HG02943 (cell line): ENCODE measurements at regions not wholly inside any gene's neighbourhood (a gene's known extent, or its start where the extent isn't known, plus 50 kb on each side); places are given as distances from the start of the nearest gene placed in this dataset.

ENCODE experiments used
- ATAC-seq: cut with Tn5 transposase; IDR thresholded peaks from one replicate; pipeline ENCODE4 v1.9.1; 2021; ENCODE audit warnings: mild to moderate bottlenecking, low read depth, moderate library complexity; ENCODE audit not compliant: unreplicated experiment

GRCh38 chr14:87824266-87824665, 168.7 kb downstream of the GALC start:
- no peak for ATAC-seq

- ATAC-seq = no peak
Measured at GRCh38 chr14:87816416-87816815, 176.6 kb downstream of the GALC start.

- ATAC-seq = no peak
Measured at GRCh38 chr14:87815121-87815520, 177.9 kb downstream of the GALC start.

GRCh38 chr14:87813686-87814085, 179.3 kb downstream of the GALC start:
- no peak for ATAC-seq

GRCh38 chr14:87813211-87813610, 179.8 kb downstream of the GALC start:
- ATAC-seq = no peak

- no peak for ATAC-seq
Measured at GRCh38 chr14:87811246-87811645, 181.7 kb downstream of the GALC start.

GRCh38 chr14:87810711-87811110, 182.3 kb downstream of the GALC start:
- ATAC-seq = no peak

- no peak for ATAC-seq
Measured at GRCh38 chr14:87809261-87809660, 183.7 kb downstream of the GALC start.

GRCh38 chr14:87805315-87805723, 187.7 kb downstream of the GALC start:
- ATAC-seq = no peak

GRCh38 chr14:87800216-87800615, 192.8 kb downstream of the GALC start:
- ATAC-seq = no peak

GRCh38 chr14:87799400-87799799, 193.6 kb downstream of the GALC start:
- ATAC-seq = no peak

GRCh38 chr14:87797001-87797400, 196.0 kb downstream of the GALC start:
- ATAC-seq = no peak

- ATAC-seq = no peak
Measured at GRCh38 chr14:87794561-87794960, 198.4 kb downstream of the GALC start.

GRCh38 chr14:87785897-87786296, 207.1 kb downstream of the GALC start:
- ATAC-seq = no peak

- no peak for ATAC-seq
Measured at GRCh38 chr14:87784386-87784785, 208.6 kb downstream of the GALC start.

- ATAC-seq = no peak
Measured at GRCh38 chr14:87783071-87783470, 209.9 kb downstream of the GALC start.

- no peak for ATAC-seq
Measured at GRCh38 chr14:87772854-87773253, 220.1 kb downstream of the GALC start.

GRCh38 chr14:87767567-87767901, 225.4 kb downstream of the GALC start:
- peak; percentile 78 for ATAC-seq

GRCh38 chr14:87758876-87759275, 234.1 kb downstream of the GALC start:
- ATAC-seq = no peak

GRCh38 chr14:87756661-87757060, 236.3 kb downstream of the GALC start:
- ATAC-seq = no peak

GRCh38 chr14:87754520-87755223, 238.3 kb downstream of the GALC start:
- ATAC-seq = no peak

- ATAC-seq = no peak
Measured at GRCh38 chr14:87748558-87748957, 244.4 kb downstream of the GALC start.
